HG03442 (cell line): ENCODE measurements at regions not wholly inside any gene's neighbourhood (a gene's known extent, or its start where the extent isn't known, plus 50 kb on each side); places are given as distances from the start of the nearest gene placed in this dataset.
"Not testable (repeated sequence)": the region's sequence is repeated elsewhere in the genome, so short reads cannot be mapped to it uniquely, and the experiment has no call there.

ENCODE experiments used
- ATAC-seq: cut with Tn5 transposase; IDR thresholded peaks from one replicate; pipeline ENCODE4 v1.9.1; 2021; ENCODE audit warnings: mild to moderate bottlenecking, moderate library complexity; ENCODE audit not compliant: unreplicated experiment

- no peak for ATAC-seq
Observed at GRCh38 chr1:4166713-4167112, 266.6 kb upstream of the C1orf174 start.

DNA sequence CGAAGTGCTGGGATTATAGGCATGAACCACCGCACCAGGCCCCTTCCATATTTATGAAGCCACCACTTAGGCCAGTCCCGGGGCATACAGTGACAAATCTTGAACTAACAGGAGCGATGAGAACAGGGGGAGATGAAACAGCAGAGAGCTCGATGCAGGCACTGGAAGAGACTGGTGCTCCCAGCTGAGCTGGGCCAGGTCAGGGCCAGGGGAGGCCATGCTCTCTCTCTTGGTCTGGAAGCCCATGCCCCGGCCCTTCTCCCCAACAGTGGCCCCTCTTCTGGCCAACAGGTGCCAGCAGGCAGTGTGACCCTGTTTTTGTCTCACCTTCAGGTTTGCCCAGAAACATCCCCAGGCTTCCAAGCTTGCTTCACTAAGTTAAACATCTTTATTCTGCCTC, 269.9 kb upstream of the C1orf174 start:
- no peak for ATAC-seq

DNA sequence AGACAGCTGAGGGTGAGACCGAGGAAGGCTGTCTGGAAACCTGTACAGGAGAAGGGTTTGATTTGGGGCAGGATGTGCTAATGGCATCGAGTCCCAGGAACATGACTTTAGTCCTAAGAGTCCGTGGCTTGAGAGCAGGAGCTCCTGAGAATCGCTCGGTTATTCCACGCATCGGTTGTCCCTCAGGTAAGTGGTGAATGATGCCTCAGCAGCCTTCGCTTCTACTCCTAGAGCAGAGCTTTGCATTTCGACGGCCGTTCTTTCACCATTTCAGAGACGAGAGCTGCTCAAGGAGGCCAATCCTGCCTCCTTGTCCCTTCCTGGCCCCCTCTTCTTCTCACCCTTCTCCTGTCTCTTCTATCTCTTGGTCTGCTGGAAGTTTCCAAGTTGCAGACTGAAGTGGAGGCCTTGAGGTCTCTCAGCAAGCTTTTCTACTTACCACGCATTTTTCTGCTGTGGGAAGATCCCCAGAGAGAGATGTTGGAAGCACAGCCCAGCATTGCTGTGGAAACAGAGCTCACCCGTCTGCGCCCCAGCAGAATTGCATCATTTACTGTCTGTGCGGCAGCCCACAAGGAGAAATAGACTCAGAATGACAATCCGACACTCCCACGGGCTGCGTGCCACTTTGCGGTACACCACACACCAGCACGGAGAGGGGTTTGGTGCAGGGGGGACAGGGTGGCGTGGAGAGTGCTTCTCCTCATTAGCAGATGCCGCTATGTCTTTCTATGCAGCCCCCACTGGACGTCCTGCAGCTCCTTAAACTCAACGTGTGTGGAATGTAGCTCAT, 270.7 kb upstream of the C1orf174 start:
- ATAC-seq, result no peak

DNA sequence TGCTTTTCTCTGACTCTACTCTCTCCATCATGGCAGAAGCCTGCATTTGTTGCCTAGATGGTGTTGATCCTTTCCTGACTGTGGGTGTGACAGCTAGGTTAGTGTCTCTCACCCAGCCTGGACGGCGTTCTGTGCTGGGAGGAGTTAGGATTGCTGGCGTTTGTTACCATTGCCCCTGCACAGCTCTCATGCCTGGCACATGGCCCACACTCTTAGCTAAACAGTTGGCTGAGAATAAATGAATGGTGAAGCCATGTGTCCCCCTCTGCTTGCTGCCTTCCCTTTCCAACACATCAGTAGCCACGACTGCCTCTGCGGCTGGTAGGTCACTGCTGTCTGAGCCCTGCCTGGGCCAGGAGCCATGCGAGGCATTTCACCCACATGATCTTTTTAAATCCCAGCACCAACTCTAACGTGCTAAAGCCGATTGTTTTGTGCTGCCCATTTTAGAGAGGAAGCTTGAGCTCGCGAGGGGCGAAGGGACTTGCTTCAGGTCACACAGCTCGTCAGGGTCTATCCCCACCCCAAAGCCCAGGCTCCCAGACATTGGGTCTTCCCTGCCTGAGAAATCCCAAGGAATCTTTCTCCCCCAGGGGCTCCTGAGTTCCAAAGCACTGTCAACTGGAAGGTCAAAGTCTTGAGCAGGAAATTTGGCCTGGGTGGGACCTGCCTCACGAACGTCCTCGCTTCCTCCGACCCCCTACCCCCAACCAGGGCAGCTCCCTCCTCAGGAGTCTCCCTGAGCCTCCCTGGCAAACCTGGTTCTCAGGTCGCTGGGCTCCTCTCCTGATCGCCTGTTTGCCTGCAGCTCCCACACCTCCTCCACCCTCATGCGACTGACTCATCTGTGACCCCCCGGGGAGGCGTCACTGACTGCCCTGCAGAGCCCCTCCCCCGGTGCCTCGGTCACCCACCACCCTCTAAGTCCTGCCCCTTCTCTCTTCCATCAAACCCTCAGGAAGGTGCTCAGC, 271.7 kb upstream of the C1orf174 start:
- ATAC-seq, result no peak

DNA sequence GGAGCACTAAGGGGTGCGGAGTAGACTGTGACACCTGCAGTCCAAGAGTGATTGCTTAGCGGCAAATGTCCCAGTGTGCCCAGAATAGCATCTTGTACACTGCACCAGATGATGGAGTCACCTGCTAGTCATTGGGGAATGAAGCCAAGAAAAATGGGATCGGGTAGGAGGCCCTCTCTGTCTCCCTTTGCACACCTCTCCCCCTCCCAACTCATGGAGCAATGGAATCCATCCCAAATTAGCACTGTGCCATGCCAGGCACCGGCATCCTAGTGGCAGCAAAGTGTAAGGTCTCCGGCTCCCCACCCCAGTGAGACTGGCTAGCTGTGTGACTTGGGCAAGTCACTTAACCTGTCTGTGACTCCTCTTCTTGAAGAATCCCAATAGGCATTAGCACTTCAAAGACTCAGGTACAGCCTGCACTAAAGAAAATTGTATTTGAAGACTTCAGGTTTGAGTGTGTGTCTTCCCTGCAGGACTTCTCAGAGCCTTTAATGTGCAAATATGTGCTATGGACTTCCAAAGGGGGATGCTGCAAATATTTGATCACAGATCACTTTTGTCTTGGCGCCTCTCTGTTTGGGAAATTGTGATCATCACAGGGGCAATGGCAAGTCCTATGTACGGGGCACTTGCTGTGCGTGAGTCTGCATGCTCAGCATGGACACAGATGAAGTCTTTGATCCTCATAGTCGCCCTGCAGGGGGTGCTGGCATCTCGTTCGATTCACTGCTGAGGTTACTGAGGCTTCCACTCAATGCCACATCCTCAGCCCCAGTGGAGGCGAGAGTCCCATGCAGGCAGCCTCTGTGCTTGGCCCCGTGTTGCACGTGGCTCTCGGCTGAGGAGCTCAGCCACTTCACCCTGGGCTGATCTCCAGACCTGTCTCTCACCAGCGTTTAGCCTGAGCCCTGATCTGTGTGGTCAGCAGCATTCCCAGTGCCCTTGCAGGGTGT, 272.9 kb upstream of the C1orf174 start:
- ATAC-seq, result no peak

DNA sequence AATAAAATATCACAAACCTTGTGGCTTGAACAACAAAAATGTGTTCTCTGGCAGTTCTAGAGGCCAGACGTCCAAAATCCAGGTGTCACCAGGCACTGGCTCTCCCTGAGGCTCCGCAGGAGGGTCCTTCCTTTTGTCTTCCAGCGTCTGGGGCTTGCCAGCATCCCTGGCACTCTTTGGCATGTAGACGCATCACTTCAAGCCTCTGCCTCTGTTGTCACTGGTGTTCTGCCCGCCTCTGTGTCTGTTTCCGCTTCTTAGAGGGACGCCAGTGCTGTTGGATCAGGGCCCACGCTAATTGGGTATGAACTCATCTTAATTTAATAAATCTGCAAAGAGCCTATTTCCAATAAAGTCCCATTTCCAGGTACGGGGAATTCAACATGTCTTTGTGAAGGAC, 273.7 kb upstream of the C1orf174 start:
- no peak for ATAC-seq

GRCh38 chr1:4174291-4175200, 274.5 kb upstream of the C1orf174 start:
- ATAC-seq, result no peak

GRCh38 chr1:4175566-4176405, 275.7 kb upstream of the C1orf174 start:
- no peak for ATAC-seq

- ATAC-seq, result no peak
Observed at GRCh38 chr1:4176841-4177240, 276.8 kb upstream of the C1orf174 start.

DNA sequence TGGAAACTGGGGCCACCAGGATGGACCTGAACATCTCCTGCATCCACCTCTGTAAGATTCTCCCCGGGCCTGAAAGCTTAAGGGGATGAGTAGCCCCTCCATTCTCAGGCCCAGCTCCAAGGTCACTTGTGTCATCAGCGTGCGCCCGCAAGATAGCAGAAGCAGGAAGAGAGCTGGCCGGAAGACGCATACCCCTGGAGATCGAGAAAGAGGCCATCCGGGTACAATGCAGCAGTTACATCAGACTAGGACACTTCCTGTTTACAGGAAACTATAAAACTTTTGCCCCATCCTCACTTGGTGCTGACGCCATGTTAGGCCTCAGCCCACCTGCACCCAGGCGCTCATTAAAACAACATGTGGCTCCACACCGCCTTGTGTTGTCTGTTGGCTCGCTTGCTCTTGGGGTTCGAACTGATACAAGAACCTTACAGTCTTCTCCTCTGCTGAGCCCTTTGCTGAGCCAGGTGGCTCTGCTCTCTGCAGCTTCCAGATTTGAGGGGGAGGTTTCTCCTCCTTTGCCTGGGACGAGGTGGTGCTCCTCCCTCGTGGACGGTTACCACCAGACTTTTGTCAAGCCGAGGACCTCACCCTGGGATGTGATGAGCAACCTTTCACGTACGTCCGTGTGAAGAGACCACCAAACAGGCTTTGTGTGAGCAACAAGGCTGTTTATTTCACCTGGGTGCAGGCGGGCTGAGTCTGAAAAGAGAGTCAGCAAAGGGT, 277.5 kb upstream of the C1orf174 start:
- no peak for ATAC-seq

- no peak for ATAC-seq
Observed at GRCh38 chr1:4178501-4179113, 278.5 kb upstream of the C1orf174 start.

DNA sequence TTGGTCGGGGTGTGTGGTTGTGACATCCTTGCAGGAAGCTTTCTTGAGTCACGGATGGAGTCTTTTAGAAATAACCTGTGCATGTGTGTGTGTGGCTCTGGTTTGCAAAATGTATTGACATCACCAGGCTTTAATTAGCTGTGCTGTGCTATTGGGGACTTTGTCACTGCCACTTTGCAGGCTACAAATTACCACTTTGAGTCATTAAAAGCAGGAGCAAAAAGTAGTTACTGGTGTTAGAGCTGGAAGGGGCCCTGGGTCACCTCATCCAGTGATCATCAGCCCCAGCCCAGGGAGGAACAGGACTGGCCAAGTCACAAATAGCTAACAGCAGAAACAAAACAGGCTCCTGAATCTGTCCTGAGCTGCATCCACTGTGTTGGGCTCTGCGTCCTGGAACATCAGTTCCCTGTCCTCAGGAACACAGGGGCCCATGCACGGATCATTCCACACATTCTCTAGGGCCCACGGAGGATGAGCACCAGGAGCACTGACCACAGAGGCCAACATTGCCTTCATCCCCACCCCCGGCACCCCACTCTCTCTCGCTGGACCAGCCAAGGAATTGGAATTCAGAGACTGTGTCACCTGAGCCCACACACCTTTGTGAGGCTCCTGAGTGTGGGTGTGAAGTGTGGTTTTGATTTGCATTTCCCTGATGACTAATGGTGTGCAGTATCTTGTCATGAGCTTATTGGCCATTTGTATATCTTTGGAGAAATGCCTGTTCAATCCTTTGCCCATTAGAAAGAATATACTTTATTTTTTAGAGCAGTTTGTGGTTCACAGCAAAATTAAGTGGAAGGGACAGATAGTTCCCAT, 280.1 kb upstream of the C1orf174 start:
- ATAC-seq, result no peak

DNA sequence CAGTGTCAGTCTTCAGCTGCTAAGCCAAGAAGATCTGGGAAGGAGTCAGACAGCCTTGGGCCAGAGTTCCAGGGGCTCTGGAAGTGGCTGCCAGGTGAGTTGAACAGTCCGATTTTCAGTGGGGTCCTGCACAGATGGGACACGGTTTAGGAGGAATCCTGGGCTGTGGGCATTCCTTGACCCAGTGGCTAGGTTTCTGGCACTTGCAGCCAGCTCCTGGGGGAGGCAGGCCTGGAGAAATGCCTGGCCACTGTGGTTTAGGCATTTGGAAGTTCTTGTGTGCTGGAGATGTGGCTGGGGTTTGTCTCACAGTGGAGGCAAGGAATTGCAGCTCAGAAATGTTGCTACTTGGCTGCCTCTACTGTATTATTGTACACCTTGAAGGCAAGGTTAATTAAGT, 286.4 kb upstream of the C1orf174 start:
- not testable (repeated sequence) for ATAC-seq

DNA sequence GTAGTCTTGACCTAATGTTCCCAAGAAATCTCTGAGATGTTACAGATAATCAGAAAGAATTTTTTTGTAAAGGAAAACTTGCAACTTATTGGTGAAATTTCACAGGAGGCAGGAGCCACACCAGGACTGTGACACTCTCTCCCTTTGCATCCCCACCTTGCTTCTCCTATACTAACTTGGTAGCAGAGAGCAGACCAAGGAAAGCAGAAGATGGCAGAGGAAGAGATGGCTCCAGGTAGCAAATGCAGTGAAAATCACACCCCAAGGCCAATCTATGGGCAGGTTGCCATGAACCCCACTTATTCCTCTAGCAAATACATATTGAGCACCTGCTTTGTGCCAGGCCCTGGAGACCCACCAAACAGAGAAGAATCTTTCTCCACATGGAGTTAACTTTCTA, 303.4 kb upstream of the C1orf174 start:
- no peak for ATAC-seq

GRCh38 chr1:4207183-4207582, 307.1 kb upstream of the C1orf174 start:
- ATAC-seq, result no peak

DNA sequence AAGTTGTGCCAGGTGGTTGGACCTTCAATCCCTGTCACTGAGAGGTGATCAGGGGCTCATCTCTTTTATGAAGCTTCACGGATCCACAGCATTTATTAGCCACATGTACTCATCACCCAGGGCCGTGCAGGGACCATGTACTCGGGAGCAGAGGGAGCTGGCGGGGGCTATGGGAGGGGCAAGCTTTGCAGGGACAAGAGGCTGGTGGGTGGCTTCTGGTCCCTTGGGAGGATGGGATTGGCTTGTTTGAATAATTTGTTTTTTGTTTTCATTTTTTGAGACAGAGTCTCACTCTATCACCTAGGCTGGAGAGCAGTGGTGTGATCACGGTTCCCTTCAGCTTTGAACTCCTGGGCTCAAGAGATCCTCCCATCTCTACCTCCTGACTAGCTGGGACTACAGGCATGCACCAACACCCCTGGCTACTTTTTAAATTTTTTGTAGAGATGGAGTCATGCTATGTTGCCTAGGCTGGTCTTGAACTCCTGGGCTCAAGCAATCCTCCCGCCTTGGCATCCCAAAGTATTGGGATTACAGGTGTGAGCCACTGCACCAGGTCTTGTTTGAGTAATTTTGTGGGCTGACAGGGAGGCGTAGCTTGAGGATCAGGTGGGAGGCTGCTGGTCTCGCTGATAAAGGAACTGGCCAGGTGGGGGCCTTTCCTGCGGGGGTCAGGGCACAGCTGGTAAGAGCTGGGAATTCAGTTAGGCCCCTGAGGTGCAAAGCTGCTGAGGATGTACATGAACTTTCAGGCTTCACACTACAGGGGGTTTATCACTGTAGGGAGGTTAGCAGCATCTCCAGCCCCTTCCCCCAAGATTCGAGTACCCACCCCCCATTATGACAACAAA, 308.0 kb upstream of the C1orf174 start:
- ATAC-seq, result no peak
